IMR-90 (cell line): ENCODE measurements at regions not wholly inside any gene's neighbourhood (a gene's known extent, or its start where the extent isn't known, plus 50 kb on each side); places are given as distances from the start of the nearest gene placed in this dataset.

Source experiments
- ATAC-seq: fragments of 200-7000 bp; cut with Tn5 transposase; 2 replicates; pipeline ENCODE4 v1.9.1; 2020; ENCODE audit warnings: low read depth, mild to moderate bottlenecking, moderate library complexity
- BruUV-seq: library from RNA; stranded (reverse); fragments of 400-500 nt; replicated peaks from 2 replicates; lab custom pipeline; 2021; lab: Mats Ljungman, UMichigan
- CTCF ChIA-PET: fragments of 300-600 bp; formaldehyde crosslinking; extraction: SDS; loops from one replicate; lab custom pipeline; 2021; ENCODE audit warnings: antibody characterized with exemption; lab: Yijun Ruan, JAX
- POLR2A ChIA-PET: fragments of 300-600 bp; sonication (Branson Sonifier 250); formaldehyde crosslinking; loops from one replicate; lab custom pipeline; 2022; ENCODE audit warnings: antibody characterized with exemption; ENCODE audit not compliant: unreplicated experiment; lab: Charles Lee
- DNase-seq: peaks from one replicate; pipeline ENCODE4 v3.0.0; 2013
- H2AFZ ChIP-seq: replicated peaks from 2 replicates; pipeline ENCODE3; 2013; ENCODE audit warnings: low read length, mild to moderate bottlenecking; ENCODE audit not compliant: poor library complexity
- H2AK5ac ChIP-seq: 2 replicates; pipeline ENCODE4 v1.6.1; 2013; ENCODE audit warnings: low read depth, low read length, inconsistent platforms
- H2AK9ac ChIP-seq: replicated peaks from 2 replicates; pipeline ENCODE3; 2013; ENCODE audit warnings: mild to moderate bottlenecking, low read depth, low read length, moderate library complexity; ENCODE audit not compliant: poor library complexity
- H2BK120ac ChIP-seq: 2 replicates; pipeline ENCODE4 v1.6.1; 2013; ENCODE audit warnings: low read depth, low read length, inconsistent platforms
- H2BK15ac ChIP-seq: 3 replicates; pipeline ENCODE4 v1.6.1; 2013; ENCODE audit warnings: low read depth, low read length, inconsistent platforms
- H2BK20ac ChIP-seq: 2 replicates; pipeline ENCODE4 v1.6.1; 2013; ENCODE audit warnings: low read depth, mild to moderate bottlenecking, inconsistent platforms, low read length, moderate library complexity
- H2BK5ac ChIP-seq: 2 replicates; pipeline ENCODE4 v1.6.1; 2013; ENCODE audit warnings: mild to moderate bottlenecking, low read depth, low read length, inconsistent platforms; ENCODE audit not compliant: poor library complexity, severe bottlenecking
- H3K14ac ChIP-seq: replicated peaks from 2 replicates; pipeline ENCODE4 v1.6.1; 2013; ENCODE audit warnings: low read depth, low read length, inconsistent platforms
- H3K18ac ChIP-seq: 2 replicates; pipeline ENCODE4 v1.6.1; 2013; ENCODE audit warnings: low read depth, low read length, control low read depth
- H3K23ac ChIP-seq: 2 replicates; pipeline ENCODE4 v1.6.1; 2013; ENCODE audit warnings: low read depth, low read length, inconsistent platforms
- H3K27ac ChIP-seq: 2 replicates; pipeline ENCODE4 v1.5.1; 2013; ENCODE audit warnings: mild to moderate bottlenecking, control low read depth, low read length; ENCODE audit not compliant: insufficient read depth
- H3K27me3 ChIP-seq: 2 replicates; pipeline ENCODE4 v1.6.1; 2013; ENCODE audit warnings: low read length; ENCODE audit not compliant: control insufficient read depth, insufficient read depth
- H3K36me3 ChIP-seq: 2 replicates; pipeline ENCODE4 v1.6.1; 2013; ENCODE audit warnings: low read length, mixed read lengths; ENCODE audit not compliant: control insufficient read depth, insufficient read depth
- H3K4ac ChIP-seq: 2 replicates; pipeline ENCODE4 v1.6.1; 2013; ENCODE audit warnings: low read depth, low read length, inconsistent platforms
- H3K4me1 ChIP-seq: 2 replicates; pipeline ENCODE4 v1.6.1; 2013; ENCODE audit warnings: low read length, mixed read lengths; ENCODE audit not compliant: control insufficient read depth, insufficient read depth
- H3K4me2 ChIP-seq: 2 replicates; pipeline ENCODE4 v1.6.1; 2013; ENCODE audit warnings: low read depth, mild to moderate bottlenecking, control low read depth, low read length, moderate library complexity
- H3K4me3 ChIP-seq: 2 replicates; pipeline ENCODE4 v1.5.1; 2013; ENCODE audit warnings: low read depth, mild to moderate bottlenecking, control low read depth, low read length, moderate library complexity; ENCODE audit not compliant: insufficient read depth
- H3K56ac ChIP-seq: 2 replicates; pipeline ENCODE4 v1.6.1; 2013; ENCODE audit warnings: low read length, inconsistent platforms; ENCODE audit not compliant: insufficient read depth; ENCODE audit errors: extremely low read depth
- H3K79me1 ChIP-seq, 2 experiments: 2 replicates each; pipeline ENCODE4 v1.6.1; 2013; ENCODE audit warnings: low read length in 2 of 2, inconsistent platforms in 1 of 2, low read depth in 1 of 2
- H3K9ac ChIP-seq: 2 replicates; pipeline ENCODE4 v1.6.1; 2013; ENCODE audit warnings: low read depth, low read length, control low read depth
- H3K9me1 ChIP-seq: 2 replicates; pipeline ENCODE4 v1.6.1; 2013; ENCODE audit warnings: low read length, inconsistent platforms; ENCODE audit not compliant: insufficient read depth
- H3K9me3 ChIP-seq: 2 replicates; pipeline ENCODE4 v1.6.1; 2013; ENCODE audit warnings: low read length; ENCODE audit not compliant: control insufficient read depth, insufficient read depth
- H4K20me1 ChIP-seq: 2 replicates; pipeline ENCODE4 v1.6.1; 2013; ENCODE audit warnings: low read length, inconsistent platforms; ENCODE audit not compliant: insufficient read depth
- H4K5ac ChIP-seq: 2 replicates; pipeline ENCODE4 v1.6.1; 2013; ENCODE audit warnings: mild to moderate bottlenecking, low read depth, low read length, control low read depth
- H4K8ac ChIP-seq, 2 experiments: 2 replicates each; pipeline ENCODE4 v1.6.1; 2013; ENCODE audit warnings: low read depth in 2 of 2, low read length in 2 of 2, control low read depth in 1 of 2, inconsistent platforms in 1 of 2
- H4K91ac ChIP-seq: 2 replicates; pipeline ENCODE4 v1.6.1; 2013; ENCODE audit warnings: low read depth, low read length, inconsistent platforms; ENCODE audit not compliant: insufficient read depth
- BHLHE40 ChIP-seq: fragments of 150-350 bp; IDR thresholded peaks from 2 replicates; pipeline ENCODE4 v1.6.1; 2016; ENCODE audit warnings: mild to moderate bottlenecking, low read depth, low read length
- CEBPB ChIP-seq: IDR thresholded peaks from 2 replicates; pipeline ENCODE4 v1.6.1; 2012; ENCODE audit warnings: low read depth, low read length, improper control_type of control experiment
- CHD1 ChIP-seq: IDR thresholded peaks from 2 replicates; pipeline ENCODE4 v1.6.1; 2012; ENCODE audit warnings: low read depth, low read length, improper control_type of control experiment
- MXI1 ChIP-seq: IDR thresholded peaks from 2 replicates; pipeline ENCODE4 v1.6.1; 2012; ENCODE audit warnings: low read depth, mild to moderate bottlenecking, low read length, moderate library complexity, borderline replicate concordance
- NFE2L2 ChIP-seq: fragments of 150-350 bp; IDR thresholded peaks from 2 replicates; pipeline ENCODE4 v1.6.1; 2016; ENCODE audit warnings: low read depth, mild to moderate bottlenecking, low read length
- POLR2A ChIP-seq: IDR thresholded peaks from 2 replicates; pipeline ENCODE4 v1.6.1; 2012; ENCODE audit warnings: mild to moderate bottlenecking, low read depth, low read length
- RAD21 ChIP-seq: IDR thresholded peaks from 2 replicates; pipeline ENCODE4 v1.6.1; 2012; ENCODE audit warnings: low read length, improper control_type of control experiment
- whole genome bisulfite sequencing, 2 experiments: methylation state at CpG; one replicate each; pipeline versions ENCODE4 v1.1.5 to v1.1.7; 2013; ENCODE audit warnings: missing lambda C conversion rate in 2 of 2; ENCODE audit not compliant: insufficient read length in 1 of 2; ENCODE audit errors: extremely low coverage in 2 of 2; 5-methylcytosine and 5-hydroxymethylcytosine counted together
- dilution Hi-C: fragments of 300-500 bp; cut with HindIII; formaldehyde crosslinking; loops from one replicate; pipeline ENCODE4 v1.14.3; 2018; ENCODE audit warnings: low sequenced_read_pairs; ENCODE audit not compliant: unreplicated experiment
- in situ Hi-C: fragments of 300-500 bp; cut with MboI; formaldehyde crosslinking; loops from 3 replicates; pipeline ENCODE4 v1.14.3; 2019; ENCODE audit warnings: low sequenced_read_pairs, inconsistent platforms, mixed read lengths
- intact Hi-C: fragments of 100-400 bp; cut with micrococcal nuclease; formaldehyde crosslinking; loops from 2 replicates; pipeline ENCODE4 v1.10.0; 2022
- TF ChIP-seq, protein P1 (sequence below): fragments of 150-350 bp; IDR thresholded peaks from 2 replicates; pipeline ENCODE4 v1.6.1; 2016; ENCODE audit warnings: low read depth, mild to moderate bottlenecking, low read length, moderate library complexity, borderline replicate concordance

DNA sequence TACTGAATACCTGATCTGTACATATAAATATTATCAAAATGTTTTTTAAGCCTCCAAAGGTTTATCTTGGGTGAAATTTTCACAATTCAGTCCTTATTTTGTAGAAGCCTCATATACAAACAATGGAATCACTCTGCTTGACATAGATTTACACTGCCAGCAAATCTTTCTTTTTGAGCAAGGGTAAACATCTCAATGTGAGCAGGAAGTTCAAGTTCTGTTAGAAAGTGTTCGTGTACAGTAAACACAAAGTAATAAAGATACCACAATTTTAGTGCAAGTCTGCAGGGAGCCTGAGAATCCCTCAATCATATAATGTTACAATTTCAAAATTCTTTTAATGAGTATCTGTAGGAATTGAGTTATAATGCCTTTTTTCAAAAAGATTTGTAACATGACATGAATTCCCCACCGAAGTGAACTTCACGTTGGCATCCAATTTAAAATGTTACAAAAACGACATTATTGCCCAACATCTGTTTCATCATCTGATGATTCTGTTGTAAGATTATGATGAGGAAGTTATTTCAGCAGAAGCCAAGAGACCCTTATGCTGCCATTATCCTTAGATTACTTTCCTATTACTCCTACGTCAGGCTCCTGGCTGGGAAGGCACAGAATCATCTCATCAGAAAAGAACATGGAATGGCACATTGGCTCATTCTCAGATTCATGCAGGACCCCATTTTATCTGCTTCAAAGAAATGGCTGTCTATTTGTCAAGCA, 283.9 kb upstream of the ACVR2A start:
- no peak overlapping the region for H3K4me3 ChIP-seq
- H2AK5ac ChIP-seq: no peak overlapping the region
- no peaks in the 10 kb centered on the region for H3K79me1 ChIP-seq
- H3K4me2 ChIP-seq: no peak overlapping the region
- ATAC-seq: no peak
- H3K56ac ChIP-seq: no peak overlapping the region
- no peaks in the 10 kb centered on the region for H3K9me1 ChIP-seq
- no peaks in the 10 kb centered on the region for H3K36me3 ChIP-seq
- no peaks in the 10 kb centered on the region for H3K4me1 ChIP-seq
- H3K9ac ChIP-seq: no peak overlapping the region
- TF ChIP-seq POLR2A (no peak), RAD21 (no peak), MXI1 (no peak), BHLHE40 (no peak), CEBPB (peak; percentile 38; the same call in 1 of the 2 replicates), NFE2L2 (no peak), CHD1 (no peak)
- TF ChIP-seq, protein P1, sequence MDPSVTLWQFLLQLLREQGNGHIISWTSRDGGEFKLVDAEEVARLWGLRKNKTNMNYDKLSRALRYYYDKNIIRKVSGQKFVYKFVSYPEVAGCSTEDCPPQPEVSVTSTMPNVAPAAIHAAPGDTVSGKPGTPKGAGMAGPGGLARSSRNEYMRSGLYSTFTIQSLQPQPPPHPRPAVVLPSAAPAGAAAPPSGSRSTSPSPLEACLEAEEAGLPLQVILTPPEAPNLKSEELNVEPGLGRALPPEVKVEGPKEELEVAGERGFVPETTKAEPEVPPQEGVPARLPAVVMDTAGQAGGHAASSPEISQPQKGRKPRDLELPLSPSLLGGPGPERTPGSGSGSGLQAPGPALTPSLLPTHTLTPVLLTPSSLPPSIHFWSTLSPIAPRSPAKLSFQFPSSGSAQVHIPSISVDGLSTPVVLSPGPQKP: no peak
- no peak for DNase-seq
- no peak overlapping the region for H2BK15ac ChIP-seq
- ChIA-PET CTCF (no interaction called here), POLR2A (no interaction called here)
- dilution Hi-C loops: no loop called here
- no peak overlapping the region for H3K23ac ChIP-seq
- no peak overlapping the region for H4K5ac ChIP-seq
- no peak overlapping the region for H2BK120ac ChIP-seq
- H2BK5ac ChIP-seq: no peak overlapping the region
- no CpG with 5 or more reads among the region's 5 CpGs for WGBS, 2 experiments
- H3K14ac ChIP-seq: no peak overlapping the region
- no peak overlapping the region for H4K8ac ChIP-seq
- H2BK20ac ChIP-seq: no peak overlapping the region
- no peak overlapping the region for H3K18ac ChIP-seq
- in situ Hi-C loops: no loop called here
- H2AK9ac ChIP-seq: no peak overlapping the region
- intact Hi-C loops: no loop called here
- no peak overlapping the region for H3K4ac ChIP-seq
- H3K27ac ChIP-seq: no peak overlapping the region
- no peaks in the 10 kb centered on the region for H3K27me3 ChIP-seq
- no peaks in the 10 kb centered on the region for H4K20me1 ChIP-seq
- no peaks in the 10 kb centered on the region for H3K9me3 ChIP-seq
- no peak overlapping the region for H2AFZ ChIP-seq
- no peak overlapping the region for H4K91ac ChIP-seq
- no TSS peak for BruUV-seq
